Mesendoderm (in vitro differentiated cells): ENCODE measurements at regions not wholly inside any gene's neighbourhood (a gene's known extent, or its start where the extent isn't known, plus 50 kb on each side); places are given as distances from the start of the nearest gene placed in this dataset.

ENCODE experiments used
- DNase-seq: peaks from one replicate; pipeline ENCODE4 v3.0.0; 2013
- H2AK5ac ChIP-seq: 2 replicates; pipeline ENCODE4 v1.6.1; 2013; ENCODE audit warnings: low read length, inconsistent platforms
- H2BK120ac ChIP-seq: 2 replicates; pipeline ENCODE4 v1.6.1; 2013; ENCODE audit warnings: low read depth, mild to moderate bottlenecking, low read length, moderate library complexity, mixed read lengths
- H2BK15ac ChIP-seq: replicated peaks from 2 replicates; pipeline ENCODE4 v1.6.1; 2013; ENCODE audit warnings: low read depth, mild to moderate bottlenecking, moderate library complexity
- H2BK5ac ChIP-seq: 2 replicates; pipeline ENCODE4 v1.6.1; 2013; ENCODE audit warnings: low read length, inconsistent platforms
- H3K18ac ChIP-seq: 2 replicates; pipeline ENCODE4 v1.6.1; 2013; ENCODE audit warnings: mild to moderate bottlenecking, low read length, mixed read lengths
- H3K23ac ChIP-seq: one replicate; pipeline ENCODE4 v1.6.1; 2013; ENCODE audit warnings: low read length
- H3K27ac ChIP-seq: 2 replicates; pipeline ENCODE4 v1.5.1; 2013; ENCODE audit warnings: low read depth, mild to moderate bottlenecking, inconsistent platforms, low read length, moderate library complexity
- H3K27me3 ChIP-seq: 2 replicates; pipeline ENCODE4 v1.6.1; 2013; ENCODE audit warnings: low read length, control low read depth, mild to moderate bottlenecking, inconsistent platforms; ENCODE audit not compliant: insufficient read depth, poor library complexity
- H3K36me3 ChIP-seq: 2 replicates; pipeline ENCODE4 v1.6.1; 2013; ENCODE audit warnings: low read length, inconsistent platforms; ENCODE audit not compliant: control insufficient read depth, insufficient read depth
- H3K4ac ChIP-seq: one replicate; pipeline ENCODE4 v1.6.1; 2013; ENCODE audit warnings: low read depth, mild to moderate bottlenecking, low read length, moderate library complexity
- H3K4me1 ChIP-seq: 2 replicates; pipeline ENCODE4 v1.6.1; 2013; ENCODE audit warnings: low read depth, low read length, inconsistent platforms; ENCODE audit not compliant: control insufficient read depth
- H3K4me2 ChIP-seq: 2 replicates; pipeline ENCODE4 v1.6.1; 2013; ENCODE audit warnings: low read length
- H3K4me3 ChIP-seq: 2 replicates; pipeline ENCODE4 v1.5.1; 2013; ENCODE audit warnings: mild to moderate bottlenecking, low read length
- H3K56ac ChIP-seq: one replicate; pipeline ENCODE4 v1.6.1; 2013; ENCODE audit warnings: low read length
- H3K79me1 ChIP-seq: 2 replicates; pipeline ENCODE4 v1.6.1; 2013; ENCODE audit warnings: low read length, inconsistent platforms
- H3K79me2 ChIP-seq: 2 replicates; pipeline ENCODE4 v1.6.1; 2013; ENCODE audit warnings: mild to moderate bottlenecking, low read length; ENCODE audit not compliant: control insufficient read depth, insufficient read depth
- H3K9ac ChIP-seq: 2 replicates; pipeline ENCODE4 v1.6.1; 2013; ENCODE audit warnings: low read length, inconsistent platforms
- H4K5ac ChIP-seq: one replicate; pipeline ENCODE4 v1.6.1; 2013; ENCODE audit warnings: low read length
- H4K8ac ChIP-seq: one replicate; pipeline ENCODE4 v1.6.1; 2013; ENCODE audit warnings: low read depth, mild to moderate bottlenecking, control low read depth, low read length, moderate library complexity
- WGBS: extraction: QIAGEN DNeasy Blood & Tissue Kit; methylation state at CpG from one replicate; pipeline ENCODE4 v1.1.7; 2013; ENCODE audit warnings: low lambda C conversion rate, missing lambda C conversion rate; ENCODE audit not compliant: insufficient coverage; ENCODE audit errors: extremely low coverage; 5-methylcytosine and 5-hydroxymethylcytosine counted together

DNA sequence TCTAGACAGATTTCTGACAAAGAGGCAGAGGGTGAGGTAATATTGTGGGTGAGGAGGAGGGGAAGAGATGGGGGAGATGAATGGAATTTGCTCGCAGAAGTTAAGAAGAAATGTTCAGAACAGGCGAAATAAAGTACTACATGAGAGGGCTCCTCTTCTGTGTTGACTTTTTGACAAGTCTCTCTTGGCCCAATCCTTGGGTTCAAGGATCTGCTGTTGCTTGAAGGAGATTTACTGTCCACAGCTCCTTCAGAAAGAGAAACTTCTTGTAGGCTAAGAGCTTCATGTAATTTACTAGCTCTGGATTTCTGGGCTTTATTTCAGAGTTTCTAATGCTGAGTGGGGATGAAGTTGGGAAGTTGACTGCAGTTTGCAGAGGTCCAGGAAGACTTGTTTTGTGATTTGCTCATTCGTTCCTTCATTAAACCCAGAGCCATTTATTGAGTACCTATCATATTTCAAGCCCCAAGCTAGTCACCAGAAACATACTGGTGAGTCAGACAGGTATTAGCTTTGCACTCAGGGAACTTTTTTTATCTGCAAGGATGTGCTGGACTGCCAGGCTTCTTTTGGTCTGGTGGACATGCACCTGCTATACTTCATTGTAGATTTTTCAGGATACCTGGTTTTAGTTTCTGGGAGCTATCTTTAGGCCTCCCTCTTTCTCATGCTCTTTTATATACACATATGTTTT, 402.9 kb upstream of the CLINT1 start:
- Histone ChIP-seq H4K5ac (no peak overlapping the region), H2BK15ac (no peak overlapping the region), H3K4me3 (no peak overlapping the region), H3K9ac (no peak overlapping the region), H3K27me3 (no peaks in the 10 kb centered on the region), H3K36me3 (no peaks in the 10 kb centered on the region), H2BK5ac (no peak overlapping the region), H3K23ac (no peak overlapping the region), H3K4me1 (no peaks in the 10 kb centered on the region), H3K18ac (no peak overlapping the region), H3K79me1 (no peaks in the 10 kb centered on the region), H3K4me2 (no peak overlapping the region), H3K56ac (no peak overlapping the region), H2BK120ac (no peak overlapping the region), H3K4ac (no peak overlapping the region), H2AK5ac (no peak overlapping the region), H4K8ac (no peak overlapping the region), H3K79me2 (no peaks in the 10 kb centered on the region), H3K27ac (no peak overlapping the region)
- no peak for DNase-seq
- 100% methylated on average over 1 of the region's 3 CpGs for WGBS

DNA sequence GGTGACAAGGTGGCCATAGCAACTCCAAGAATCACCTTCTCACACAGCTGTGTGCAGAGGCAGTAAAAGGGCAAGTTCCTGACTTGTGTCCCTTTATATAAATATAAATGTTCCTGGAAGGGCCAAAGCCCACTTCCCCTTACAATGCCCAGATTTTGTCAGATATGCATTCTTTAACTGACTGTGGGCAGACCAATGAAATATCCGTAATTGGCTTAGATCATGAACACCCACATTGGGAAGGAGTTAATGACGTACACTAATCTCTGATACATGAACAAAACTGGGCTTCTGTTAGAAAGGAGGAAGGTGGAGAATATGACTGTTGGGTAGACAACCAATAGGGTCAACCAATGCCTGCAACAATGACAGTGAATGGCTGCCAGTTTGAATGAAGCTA, 397.2 kb upstream of the CLINT1 start:
- H4K8ac ChIP-seq = no peak overlapping the region
- no peak overlapping the region for H3K9ac ChIP-seq
- H3K36me3 ChIP-seq = no peaks in the 10 kb centered on the region
- no peak overlapping the region for H3K56ac ChIP-seq
- H3K4ac ChIP-seq = no peak overlapping the region
- WGBS = no CpG with 5 or more reads among the region's 2 CpGs
- H2BK120ac ChIP-seq = no peak overlapping the region
- no peak overlapping the region for H2AK5ac ChIP-seq
- no peak for DNase-seq
- no peaks in the 10 kb centered on the region for H3K27me3 ChIP-seq
- H3K79me2 ChIP-seq = no peaks in the 10 kb centered on the region
- H3K23ac ChIP-seq = no peak overlapping the region
- no peak overlapping the region for H3K4me2 ChIP-seq
- no peak overlapping the region for H4K5ac ChIP-seq
- no peaks in the 10 kb centered on the region for H3K4me1 ChIP-seq
- H3K18ac ChIP-seq = no peak overlapping the region
- H2BK15ac ChIP-seq = no peak overlapping the region
- H2BK5ac ChIP-seq = no peak overlapping the region
- no peak overlapping the region for H3K4me3 ChIP-seq
- H3K27ac ChIP-seq = no peak overlapping the region
- no peaks in the 10 kb centered on the region for H3K79me1 ChIP-seq

DNA sequence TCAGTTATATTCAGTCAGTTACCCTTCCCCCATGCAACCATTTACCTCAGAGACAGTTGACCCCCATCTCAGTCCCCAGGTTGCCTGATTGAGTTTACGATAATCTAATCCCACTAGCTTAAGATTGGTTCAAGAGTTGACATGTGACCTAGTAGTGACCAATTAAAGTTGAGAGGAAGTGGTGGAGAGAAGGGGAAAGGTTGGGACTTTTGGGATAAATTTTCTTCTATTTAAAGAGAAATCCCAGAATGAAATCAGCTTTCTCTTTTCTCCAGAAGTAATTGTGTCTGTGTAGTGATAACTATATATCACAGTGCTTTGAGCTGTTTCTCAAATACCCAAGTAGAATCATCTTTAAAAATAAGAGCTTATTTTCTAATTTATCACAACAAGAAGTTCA, 396.7 kb upstream of the CLINT1 start:
- Histone ChIP-seq H3K79me2 (no peaks in the 10 kb centered on the region), H3K56ac (no peak overlapping the region), H4K8ac (no peak overlapping the region), H3K4ac (no peak overlapping the region), H2BK15ac (no peak overlapping the region), H4K5ac (no peak overlapping the region), H3K36me3 (no peaks in the 10 kb centered on the region), H2AK5ac (no peak overlapping the region), H3K27ac (no peak overlapping the region), H2BK5ac (no peak overlapping the region), H3K23ac (no peak overlapping the region), H2BK120ac (no peak overlapping the region), H3K4me3 (no peak overlapping the region), H3K79me1 (no peaks in the 10 kb centered on the region), H3K27me3 (no peaks in the 10 kb centered on the region), H3K18ac (no peak overlapping the region), H3K4me2 (no peak overlapping the region), H3K9ac (no peak overlapping the region), H3K4me1 (no peaks in the 10 kb centered on the region)
- DNase-seq = no peak
- WGBS = no CpG with 5 or more reads among the region's 1 CpG

DNA sequence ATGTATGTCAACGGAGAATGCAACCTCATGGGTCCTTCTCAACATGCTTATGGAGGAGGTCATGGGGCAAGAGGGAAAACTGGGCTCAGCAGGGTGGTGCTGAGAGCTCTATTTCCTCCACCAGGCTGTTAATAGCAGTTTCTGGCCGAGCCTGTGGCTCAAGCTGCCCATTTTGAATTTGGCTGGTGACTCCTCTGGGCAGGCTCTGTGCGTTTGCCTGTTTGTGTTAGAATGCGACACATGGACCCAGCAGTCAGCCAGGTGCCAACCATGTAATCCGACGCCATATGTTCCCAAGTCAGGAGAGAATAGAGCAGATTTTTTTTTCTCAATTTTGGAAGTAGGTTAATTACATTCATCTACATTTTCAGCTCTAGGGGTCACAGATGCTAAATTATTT, 387.7 kb upstream of the CLINT1 start:
- H2AK5ac ChIP-seq = no peak overlapping the region
- no peak overlapping the region for H4K5ac ChIP-seq
- H3K27ac ChIP-seq = no peak overlapping the region
- no peak overlapping the region for H3K4me3 ChIP-seq
- H3K79me2 ChIP-seq = no peaks in the 10 kb centered on the region
- no peak overlapping the region for H2BK15ac ChIP-seq
- no peaks in the 10 kb centered on the region for H3K36me3 ChIP-seq
- H3K23ac ChIP-seq = no peak overlapping the region
- H3K4me1 ChIP-seq = no peaks in the 10 kb centered on the region
- no CpG with 5 or more reads among the region's 6 CpGs for WGBS
- no peak for DNase-seq
- H3K79me1 ChIP-seq = no peaks in the 10 kb centered on the region
- H3K27me3 ChIP-seq = no peaks in the 10 kb centered on the region
- no peak overlapping the region for H2BK120ac ChIP-seq
- H2BK5ac ChIP-seq = no peak overlapping the region
- no peak overlapping the region for H3K18ac ChIP-seq
- no peak overlapping the region for H4K8ac ChIP-seq
- H3K9ac ChIP-seq = no peak overlapping the region
- no peak overlapping the region for H3K4me2 ChIP-seq
- H3K4ac ChIP-seq = no peak overlapping the region
- H3K56ac ChIP-seq = no peak overlapping the region

DNA sequence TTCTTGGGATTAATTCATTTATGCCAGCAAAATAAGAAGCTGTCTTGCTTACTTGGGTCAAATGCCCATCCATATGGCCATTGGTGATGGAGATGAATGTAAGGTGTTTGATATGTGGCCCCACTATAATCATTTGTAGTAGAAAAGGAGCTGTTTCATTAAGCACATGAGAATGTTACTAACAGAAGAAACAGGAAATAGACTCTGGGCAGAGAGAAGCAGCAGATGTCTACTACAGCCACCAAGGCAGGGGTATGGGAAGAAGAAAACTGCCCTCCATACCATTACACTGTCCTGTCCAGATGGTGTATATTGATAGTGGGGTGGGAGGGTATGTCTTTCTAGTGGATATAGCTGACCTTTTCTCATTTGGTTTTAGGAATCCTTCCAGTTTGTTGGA, 386.6 kb upstream of the CLINT1 start:
- H2BK120ac ChIP-seq = no peak overlapping the region
- no peak overlapping the region for H3K4me3 ChIP-seq
- H3K18ac ChIP-seq = no peak overlapping the region
- H3K56ac ChIP-seq = no peak overlapping the region
- no peaks in the 10 kb centered on the region for H3K36me3 ChIP-seq
- H2BK15ac ChIP-seq = no peak overlapping the region
- H3K23ac ChIP-seq = no peak overlapping the region
- H3K4me1 ChIP-seq = no peaks in the 10 kb centered on the region
- H3K79me1 ChIP-seq = no peaks in the 10 kb centered on the region
- no peak overlapping the region for H2AK5ac ChIP-seq
- no peak overlapping the region for H4K5ac ChIP-seq
- no peaks in the 10 kb centered on the region for H3K79me2 ChIP-seq
- H4K8ac ChIP-seq = no peak overlapping the region
- no peak overlapping the region for H2BK5ac ChIP-seq
- H3K27ac ChIP-seq = no peak overlapping the region
- no peak overlapping the region for H3K4ac ChIP-seq
- no peaks in the 10 kb centered on the region for H3K27me3 ChIP-seq
- DNase-seq = no peak
- no peak overlapping the region for H3K4me2 ChIP-seq
- H3K9ac ChIP-seq = no peak overlapping the region

DNA sequence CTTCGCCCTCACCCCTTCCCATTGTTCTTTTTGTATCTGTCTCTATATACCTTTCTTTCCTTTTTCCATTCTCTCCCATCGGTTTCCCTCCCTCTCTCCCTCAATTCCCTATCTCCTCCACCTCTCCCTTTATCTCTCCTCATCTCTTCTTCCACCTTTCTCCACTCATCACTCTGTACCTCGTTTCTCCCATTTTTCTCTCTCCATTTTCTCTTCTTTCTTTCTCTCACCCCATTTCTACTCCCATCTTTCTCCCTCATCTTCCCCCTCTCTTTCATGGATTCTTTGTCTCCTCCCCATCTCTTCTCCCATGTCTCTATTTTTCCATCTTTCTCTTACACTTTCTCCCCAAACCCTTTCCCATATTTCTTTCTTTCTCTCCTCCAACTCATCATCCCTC, 385.9 kb upstream of the CLINT1 start:
- DNase-seq = no peak
- H3K36me3 ChIP-seq = no peaks in the 10 kb centered on the region
- 100% methylated on average over 2 of the region's 3 CpGs for WGBS
- no peak overlapping the region for H2AK5ac ChIP-seq
- no peaks in the 10 kb centered on the region for H3K79me1 ChIP-seq
- no peak overlapping the region for H3K4me2 ChIP-seq
- no peak overlapping the region for H4K5ac ChIP-seq
- H3K4me1 ChIP-seq = no peaks in the 10 kb centered on the region
- H3K4me3 ChIP-seq = no peak overlapping the region
- H2BK15ac ChIP-seq = no peak overlapping the region
- no peak overlapping the region for H3K27ac ChIP-seq
- no peak overlapping the region for H3K23ac ChIP-seq
- H3K27me3 ChIP-seq = no peaks in the 10 kb centered on the region
- H3K9ac ChIP-seq = no peak overlapping the region
- no peak overlapping the region for H3K18ac ChIP-seq
- H3K79me2 ChIP-seq = no peaks in the 10 kb centered on the region
- no peak overlapping the region for H3K56ac ChIP-seq
- no peak overlapping the region for H2BK5ac ChIP-seq
- no peak overlapping the region for H3K4ac ChIP-seq
- no peak overlapping the region for H2BK120ac ChIP-seq
- no peak overlapping the region for H4K8ac ChIP-seq
